ENCODE measurements at regions not wholly inside any gene's neighbourhood (a gene's known extent, or its start where the extent isn't known, plus 50 kb on each side); places are given as distances from the start of the nearest gene placed in this dataset.
A peak's percentile ranks its signal among the peaks of the same experiment; 100 is the strongest.

DNA sequence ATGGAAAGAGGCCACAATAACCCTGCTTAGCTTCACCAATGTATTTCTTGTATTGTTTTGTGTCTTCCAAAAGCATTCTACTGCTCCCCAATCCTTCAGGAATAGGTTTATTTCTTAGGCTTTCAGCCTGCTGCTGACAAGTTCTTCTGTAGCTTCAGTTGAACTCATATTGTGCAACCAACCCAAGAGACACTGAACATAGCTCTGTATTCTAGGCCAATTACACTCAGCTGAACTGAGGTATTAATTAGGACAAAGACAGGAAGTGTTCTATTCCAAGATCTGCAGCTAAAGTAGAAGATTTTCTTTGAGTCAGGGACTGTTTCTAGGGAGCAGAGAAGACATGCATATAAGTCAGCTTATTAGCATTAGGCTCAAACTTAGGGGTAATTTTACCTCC, 151.8 kb downstream of the LHFPL1 start:
- no peak overlapping the region for H3K27ac ChIP-seq (ENCODE audit: low read depth, low read length)
- no peaks in the 10 kb centered on the region for H3K79me2 ChIP-seq (ENCODE audit: control insufficient read depth in 1 of 2, insufficient read depth in 2 of 2, low read length in 2 of 2)
- no peak overlapping the region for H3K9ac ChIP-seq (replicated peaks in 1 of 4; ENCODE audit: extremely low read depth in 1 of 4, low read depth in 3 of 4, low read length in 3 of 4)
- no peak overlapping the region for H3K4ac ChIP-seq (replicated peaks; ENCODE audit: insufficient read length, low read depth, low read length)
- no peak overlapping the region for H3K23ac ChIP-seq (ENCODE audit: insufficient read length)
- no peaks in the 10 kb centered on the region for H4K20me1 ChIP-seq (replicated peaks in 1 of 2; ENCODE audit: control insufficient read depth in 1 of 2, insufficient read depth in 2 of 2, low read length in 2 of 2)
- H3K56ac ChIP-seq (replicated peaks; ENCODE audit: insufficient read length, low read depth, low read length) = no peak overlapping the region
- no peak overlapping the region for H2AFZ ChIP-seq (ENCODE audit: low read length)
- H3K4me1 ChIP-seq (replicated peaks in 1 of 4; ENCODE audit: control insufficient read depth in 3 of 4, insufficient read depth in 4 of 4, low read length in 3 of 4) = no peaks in the 10 kb centered on the region
- H4K8ac ChIP-seq (ENCODE audit: extremely low read depth, insufficient read depth, low read length) = no peak overlapping the region
- no peaks in the 10 kb centered on the region for H3K9me3 ChIP-seq (ENCODE audit: insufficient read depth in 2 of 2, low read depth in 1 of 2, low read length in 1 of 2)
- no peak overlapping the region for H2AK5ac ChIP-seq (ENCODE audit: low read depth, low read length)
- H4K5ac ChIP-seq (ENCODE audit: insufficient read length, low read depth, low read length) = no peak overlapping the region
- H2BK20ac ChIP-seq (ENCODE audit: low read length) = no peak overlapping the region
- no peak overlapping the region for H3K4me3 ChIP-seq (ENCODE audit: extremely low read depth in 1 of 4, insufficient read depth in 2 of 4, low read depth in 3 of 4, low read length in 4 of 4)
- no peaks in the 10 kb centered on the region for H3K27me3 ChIP-seq (replicated peaks in 1 of 4; ENCODE audit: control insufficient read depth in 3 of 4, extremely low read depth in 1 of 4, insufficient read depth in 3 of 4, low read length in 3 of 4)
- FAIRE-seq (peak; percentile 91), DNase-seq (ENCODE audit: low read depth in 1 of 2, low spot score in 2 of 2) (no peak)
- POLR2A ChIA-PET (ENCODE audit: partially characterized antibody) = no interaction called here
- no peaks in the 10 kb centered on the region for H3K23me2 ChIP-seq (ENCODE audit: low read depth, low read length)
- H2BK5ac ChIP-seq (ENCODE audit: low read depth, low read length) = no peak overlapping the region
- no peaks in the 10 kb centered on the region for H3K79me1 ChIP-seq (ENCODE audit: low read depth, low read length)
- no peak overlapping the region for H3K14ac ChIP-seq (ENCODE audit: insufficient read length)
- H3K18ac ChIP-seq (ENCODE audit: extremely low read depth, low read length) = no peak overlapping the region
- H3K4me2 ChIP-seq (ENCODE audit: insufficient read depth in 1 of 2, low read depth in 2 of 2, low read length in 2 of 2) = no peak overlapping the region
- no peak overlapping the region for H2BK15ac ChIP-seq (ENCODE audit: low read length)
- H2BK12ac ChIP-seq (ENCODE audit: low read depth, low read length) = no peak overlapping the region
- no peak overlapping the region for H2BK120ac ChIP-seq (replicated peaks; ENCODE audit: low read depth, low read length)
- CTCF ChIA-PET (ENCODE audit: partially characterized antibody) = no interaction called here
- H4K91ac ChIP-seq (replicated peaks; ENCODE audit: insufficient read length, low read length) = no peak overlapping the region
- H3K36me3 ChIP-seq (ENCODE audit: control insufficient read depth in 2 of 4, insufficient read depth in 4 of 4, low read length in 3 of 4) = no peaks in the 10 kb centered on the region
- TF ChIP-seq, protein P1, sequence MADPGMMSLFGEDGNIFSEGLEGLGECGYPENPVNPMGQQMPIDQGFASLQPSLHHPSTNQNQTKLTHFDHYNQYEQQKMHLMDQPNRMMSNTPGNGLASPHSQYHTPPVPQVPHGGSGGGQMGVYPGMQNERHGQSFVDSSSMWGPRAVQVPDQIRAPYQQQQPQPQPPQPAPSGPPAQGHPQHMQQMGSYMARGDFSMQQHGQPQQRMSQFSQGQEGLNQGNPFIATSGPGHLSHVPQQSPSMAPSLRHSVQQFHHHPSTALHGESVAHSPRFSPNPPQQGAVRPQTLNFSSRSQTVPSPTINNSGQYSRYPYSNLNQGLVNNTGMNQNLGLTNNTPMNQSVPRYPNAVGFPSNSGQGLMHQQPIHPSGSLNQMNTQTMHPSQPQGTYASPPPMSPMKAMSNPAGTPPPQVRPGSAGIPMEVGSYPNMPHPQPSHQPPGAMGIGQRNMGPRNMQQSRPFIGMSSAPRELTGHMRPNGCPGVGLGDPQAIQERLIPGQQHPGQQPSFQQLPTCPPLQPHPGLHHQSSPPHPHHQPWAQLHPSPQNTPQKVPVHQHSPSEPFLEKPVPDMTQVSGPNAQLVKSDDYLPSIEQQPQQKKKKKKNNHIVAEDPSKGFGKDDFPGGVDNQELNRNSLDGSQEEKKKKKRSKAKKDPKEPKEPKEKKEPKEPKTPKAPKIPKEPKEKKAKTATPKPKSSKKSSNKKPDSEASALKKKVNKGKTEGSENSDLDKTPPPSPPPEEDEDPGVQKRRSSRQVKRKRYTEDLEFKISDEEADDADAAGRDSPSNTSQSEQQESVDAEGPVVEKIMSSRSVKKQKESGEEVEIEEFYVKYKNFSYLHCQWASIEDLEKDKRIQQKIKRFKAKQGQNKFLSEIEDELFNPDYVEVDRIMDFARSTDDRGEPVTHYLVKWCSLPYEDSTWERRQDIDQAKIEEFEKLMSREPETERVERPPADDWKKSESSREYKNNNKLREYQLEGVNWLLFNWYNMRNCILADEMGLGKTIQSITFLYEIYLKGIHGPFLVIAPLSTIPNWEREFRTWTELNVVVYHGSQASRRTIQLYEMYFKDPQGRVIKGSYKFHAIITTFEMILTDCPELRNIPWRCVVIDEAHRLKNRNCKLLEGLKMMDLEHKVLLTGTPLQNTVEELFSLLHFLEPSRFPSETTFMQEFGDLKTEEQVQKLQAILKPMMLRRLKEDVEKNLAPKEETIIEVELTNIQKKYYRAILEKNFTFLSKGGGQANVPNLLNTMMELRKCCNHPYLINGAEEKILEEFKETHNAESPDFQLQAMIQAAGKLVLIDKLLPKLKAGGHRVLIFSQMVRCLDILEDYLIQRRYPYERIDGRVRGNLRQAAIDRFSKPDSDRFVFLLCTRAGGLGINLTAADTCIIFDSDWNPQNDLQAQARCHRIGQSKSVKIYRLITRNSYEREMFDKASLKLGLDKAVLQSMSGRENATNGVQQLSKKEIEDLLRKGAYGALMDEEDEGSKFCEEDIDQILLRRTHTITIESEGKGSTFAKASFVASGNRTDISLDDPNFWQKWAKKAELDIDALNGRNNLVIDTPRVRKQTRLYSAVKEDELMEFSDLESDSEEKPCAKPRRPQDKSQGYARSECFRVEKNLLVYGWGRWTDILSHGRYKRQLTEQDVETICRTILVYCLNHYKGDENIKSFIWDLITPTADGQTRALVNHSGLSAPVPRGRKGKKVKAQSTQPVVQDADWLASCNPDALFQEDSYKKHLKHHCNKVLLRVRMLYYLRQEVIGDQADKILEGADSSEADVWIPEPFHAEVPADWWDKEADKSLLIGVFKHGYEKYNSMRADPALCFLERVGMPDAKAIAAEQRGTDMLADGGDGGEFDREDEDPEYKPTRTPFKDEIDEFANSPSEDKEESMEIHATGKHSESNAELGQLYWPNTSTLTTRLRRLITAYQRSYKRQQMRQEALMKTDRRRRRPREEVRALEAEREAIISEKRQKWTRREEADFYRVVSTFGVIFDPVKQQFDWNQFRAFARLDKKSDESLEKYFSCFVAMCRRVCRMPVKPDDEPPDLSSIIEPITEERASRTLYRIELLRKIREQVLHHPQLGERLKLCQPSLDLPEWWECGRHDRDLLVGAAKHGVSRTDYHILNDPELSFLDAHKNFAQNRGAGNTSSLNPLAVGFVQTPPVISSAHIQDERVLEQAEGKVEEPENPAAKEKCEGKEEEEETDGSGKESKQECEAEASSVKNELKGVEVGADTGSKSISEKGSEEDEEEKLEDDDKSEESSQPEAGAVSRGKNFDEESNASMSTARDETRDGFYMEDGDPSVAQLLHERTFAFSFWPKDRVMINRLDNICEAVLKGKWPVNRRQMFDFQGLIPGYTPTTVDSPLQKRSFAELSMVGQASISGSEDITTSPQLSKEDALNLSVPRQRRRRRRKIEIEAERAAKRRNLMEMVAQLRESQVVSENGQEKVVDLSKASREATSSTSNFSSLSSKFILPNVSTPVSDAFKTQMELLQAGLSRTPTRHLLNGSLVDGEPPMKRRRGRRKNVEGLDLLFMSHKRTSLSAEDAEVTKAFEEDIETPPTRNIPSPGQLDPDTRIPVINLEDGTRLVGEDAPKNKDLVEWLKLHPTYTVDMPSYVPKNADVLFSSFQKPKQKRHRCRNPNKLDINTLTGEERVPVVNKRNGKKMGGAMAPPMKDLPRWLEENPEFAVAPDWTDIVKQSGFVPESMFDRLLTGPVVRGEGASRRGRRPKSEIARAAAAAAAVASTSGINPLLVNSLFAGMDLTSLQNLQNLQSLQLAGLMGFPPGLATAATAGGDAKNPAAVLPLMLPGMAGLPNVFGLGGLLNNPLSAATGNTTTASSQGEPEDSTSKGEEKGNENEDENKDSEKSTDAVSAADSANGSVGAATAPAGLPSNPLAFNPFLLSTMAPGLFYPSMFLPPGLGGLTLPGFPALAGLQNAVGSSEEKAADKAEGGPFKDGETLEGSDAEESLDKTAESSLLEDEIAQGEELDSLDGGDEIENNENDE (IDR thresholded peaks at IDR 0.05; ENCODE audit: insufficient replicate concordance, low read length) = no peak
- TF ChIP-seq CBX8 (IDR thresholded peaks at IDR 0.05; ENCODE audit: borderline replicate concordance, low read depth, low read length) (no peak), CREB1 (IDR thresholded peaks at IDR 0.05) (no peak)
